NB4 (cell line): ENCODE measurements at regions not wholly inside any gene's neighbourhood (a gene's known extent, or its start where the extent isn't known, plus 50 kb on each side); places are given as distances from the start of the nearest gene placed in this dataset.

Experiments
- CTCF ChIP-seq: IDR thresholded peaks from one replicate; pipeline ENCODE4 v1.5.1; 2012; ENCODE audit warnings: low read depth, low read length
- MAX ChIP-seq: IDR thresholded peaks from 2 replicates; pipeline ENCODE4 v1.6.1; 2011; ENCODE audit warnings: low read depth, low read length
- POLR2A ChIP-seq: IDR thresholded peaks from 2 replicates; pipeline ENCODE4 v1.6.1; 2011; ENCODE audit warnings: mild to moderate bottlenecking; ENCODE audit not compliant: insufficient read length; ENCODE audit errors: extremely low read depth

- TF ChIP-seq CTCF, result no peak
- TF ChIP-seq POLR2A, result no peak
- no peak for TF ChIP-seq MAX
Measured at GRCh38 chr2:58495806-58496205, 254.7 kb upstream of the FANCL start.
